ENCODE measurements at regions not wholly inside any gene's neighbourhood (a gene's known extent, or its start where the extent isn't known, plus 50 kb on each side); places are given as distances from the start of the nearest gene placed in this dataset.

DNA sequence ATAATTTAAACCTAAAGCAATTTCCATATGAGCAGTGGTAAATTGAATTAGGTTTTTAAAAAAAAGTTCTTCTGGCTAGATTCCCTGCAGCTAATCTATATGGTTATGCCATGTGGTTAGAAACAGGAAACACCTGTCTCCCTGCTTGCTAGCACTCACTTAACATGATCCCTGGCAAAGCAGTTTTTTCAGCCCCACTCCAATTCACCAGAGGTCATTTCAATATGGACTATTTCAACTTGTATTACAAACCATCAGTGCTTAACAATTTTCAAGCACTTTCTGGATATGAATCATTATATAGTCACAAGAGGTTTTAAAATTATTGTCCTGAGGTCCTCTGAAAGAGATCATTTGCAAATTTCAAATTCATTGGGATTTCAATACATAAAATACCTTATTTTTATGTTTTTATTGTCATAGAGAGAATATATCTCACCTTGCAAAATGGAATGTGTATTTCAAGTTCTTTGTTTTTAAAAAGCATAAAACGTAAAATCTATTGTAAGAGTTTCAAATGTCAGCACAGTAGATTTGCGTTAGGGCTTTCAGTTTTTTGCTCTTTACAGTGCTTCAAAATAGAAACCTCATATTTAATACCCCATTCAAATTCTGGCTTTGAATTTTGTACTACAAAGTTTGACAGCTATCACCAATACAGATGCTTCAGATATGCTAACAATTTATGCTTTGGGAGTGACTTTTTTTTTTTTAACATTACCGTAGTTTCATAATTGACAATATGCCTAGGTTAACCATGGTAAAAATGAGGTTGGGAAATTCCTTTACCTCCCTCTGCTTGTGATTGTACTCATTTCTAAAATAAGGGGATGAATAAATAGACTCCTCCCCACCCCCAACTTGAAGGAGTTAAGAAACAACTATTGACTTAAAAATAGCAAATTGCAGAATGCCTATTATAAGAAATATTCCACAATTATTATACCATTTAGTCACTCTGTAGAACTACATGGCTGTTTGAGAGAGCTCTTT lies 117.5 kb upstream of the HGF start:
- H3K9ac ChIP-seq: no peak overlapping the region
- H3K4me3 ChIP-seq: no peak overlapping the region
- H2AFZ ChIP-seq: no peak overlapping the region
- no peaks in the 10 kb centered on the region for H3K27me3 ChIP-seq (replicated peaks; ENCODE audit: insufficient read depth)
- WGBS, 2 experiments (ENCODE audit: low coverage in 1 of 2, low lambda C conversion rate in 2 of 2, missing lambda C conversion rate in 2 of 2): 66 to 74% methylated on average over 3 of the region's 3 CpGs
- no peaks in the 10 kb centered on the region for H3K9me3 ChIP-seq (ENCODE audit: low read depth)
- no peak for DNase-seq
- H3K9me2 ChIP-seq (ENCODE audit: insufficient read depth): no peaks in the 10 kb centered on the region
- H3K4me1 ChIP-seq (ENCODE audit: insufficient read depth): peaks cover under 1% of the 10 kb centered on the region; the same call in 1 of the 2 replicates
- in situ Hi-C loops (cut with MboI): no loop called here
- H3K4me2 ChIP-seq (ENCODE audit: unreplicated experiment): no peak overlapping the region
- no peak overlapping the region for H3K27ac ChIP-seq
- no peaks in the 10 kb centered on the region for H3F3A ChIP-seq (ENCODE audit: insufficient read depth)
- no peak for TF ChIP-seq EZH2 (IDR thresholded peaks at IDR 0.05; ENCODE audit: insufficient read depth, poor library complexity, severe bottlenecking)
- TF ChIP-seq EZH2phosphoT487 (IDR thresholded peaks at IDR 0.05; ENCODE audit: insufficient read depth, low read depth): no peak
- no peaks in the 10 kb centered on the region for H4K20me1 ChIP-seq (ENCODE audit: insufficient read depth)
- no peaks in the 10 kb centered on the region for H3K79me2 ChIP-seq (ENCODE audit: insufficient read depth)
- no peaks in the 10 kb centered on the region for H3K36me3 ChIP-seq (ENCODE audit: low read depth)

DNA sequence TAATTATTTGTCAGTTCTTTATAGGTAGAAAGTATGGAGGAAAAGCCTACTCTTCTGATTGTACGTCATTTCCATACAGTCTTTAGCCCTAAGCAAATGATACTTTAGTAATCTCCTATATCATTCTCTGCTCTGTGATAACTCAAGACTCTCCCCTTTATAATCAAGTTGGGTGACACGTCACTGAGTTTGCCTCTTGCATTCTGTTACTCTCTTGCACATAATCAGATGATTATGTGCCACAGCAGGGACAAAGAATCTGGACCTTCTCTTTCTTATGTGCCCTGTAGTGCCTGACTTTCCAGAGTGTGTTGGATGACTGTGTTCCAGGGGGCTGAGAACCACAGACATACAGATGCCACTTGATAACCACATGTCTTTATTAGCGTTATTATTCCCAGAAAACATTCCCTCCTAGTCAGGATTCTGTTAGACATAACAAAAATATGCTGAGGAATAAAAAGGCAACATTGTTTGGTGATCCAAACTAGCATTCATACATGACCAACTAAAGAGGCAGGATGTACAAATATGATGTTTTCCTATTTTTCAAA lies 116.4 kb upstream of the HGF start:
- Histone ChIP-seq H3K4me2 (ENCODE audit: unreplicated experiment) (no peak overlapping the region), H4K20me1 (ENCODE audit: insufficient read depth) (no peaks in the 10 kb centered on the region), H3K9me3 (ENCODE audit: low read depth) (no peaks in the 10 kb centered on the region), H3K4me3 (no peak overlapping the region), H3K9ac (no peak overlapping the region), H3K9me2 (ENCODE audit: insufficient read depth) (no peaks in the 10 kb centered on the region), H3K36me3 (ENCODE audit: low read depth) (no peaks in the 10 kb centered on the region), H3K27ac (no peak overlapping the region), H2AFZ (no peak overlapping the region), H3F3A (ENCODE audit: insufficient read depth) (no peaks in the 10 kb centered on the region), H3K4me1 (ENCODE audit: insufficient read depth) (peaks cover 10% of the 10 kb centered on the region; the same call in 1 of the 2 replicates), H3K27me3 (replicated peaks; ENCODE audit: insufficient read depth) (no peaks in the 10 kb centered on the region), H3K79me2 (ENCODE audit: insufficient read depth) (no peaks in the 10 kb centered on the region)
- no peak for TF ChIP-seq EZH2 (IDR thresholded peaks at IDR 0.05; ENCODE audit: insufficient read depth, poor library complexity, severe bottlenecking)
- TF ChIP-seq EZH2phosphoT487 (IDR thresholded peaks at IDR 0.05; ENCODE audit: insufficient read depth, low read depth): no peak
- in situ Hi-C loops (cut with MboI): no loop called here
- whole genome bisulfite sequencing, 2 experiments (ENCODE audit: low coverage in 1 of 2, low lambda C conversion rate in 2 of 2, missing lambda C conversion rate in 2 of 2): 53 to 60% methylated on average over 3 of the region's 3 CpGs
- no peak for DNase-seq

DNA sequence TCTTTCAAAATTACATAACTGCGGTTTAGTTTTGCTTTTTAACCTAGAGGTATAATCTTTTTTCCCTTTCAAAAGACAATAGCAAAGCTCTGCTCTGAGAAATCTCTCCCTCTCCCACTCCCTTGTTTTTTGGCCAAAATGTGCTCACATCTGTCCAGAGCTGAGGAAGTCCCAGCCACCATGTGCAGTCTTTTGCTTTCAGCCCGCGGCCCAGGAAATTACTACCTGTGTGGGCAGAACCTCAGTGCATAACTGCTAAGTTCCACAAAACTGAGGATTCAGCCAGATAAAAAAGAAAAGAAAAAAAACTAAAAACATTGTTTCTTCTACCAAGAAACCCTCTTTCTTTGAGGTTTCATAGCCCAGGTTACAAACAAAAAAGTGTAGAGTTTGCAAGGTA lies 115.0 kb upstream of the HGF start:
- H2AFZ ChIP-seq: no peak overlapping the region
- H3K27ac ChIP-seq: no peak overlapping the region
- WGBS, 2 experiments (ENCODE audit: low coverage in 1 of 2, low lambda C conversion rate in 2 of 2, missing lambda C conversion rate in 2 of 2): 90 to 91% methylated on average over 3 of the region's 3 CpGs
- H3F3A ChIP-seq (ENCODE audit: insufficient read depth): no peaks in the 10 kb centered on the region
- in situ Hi-C loops (cut with MboI): no loop called here
- H3K9me3 ChIP-seq (ENCODE audit: low read depth): no peaks in the 10 kb centered on the region
- no peaks in the 10 kb centered on the region for H4K20me1 ChIP-seq (ENCODE audit: insufficient read depth)
- H3K9ac ChIP-seq: no peak overlapping the region
- no peaks in the 10 kb centered on the region for H3K79me2 ChIP-seq (ENCODE audit: insufficient read depth)
- no peak overlapping the region for H3K4me3 ChIP-seq
- no peak overlapping the region for H3K4me2 ChIP-seq (ENCODE audit: unreplicated experiment)
- DNase-seq: no peak
- no peaks in the 10 kb centered on the region for H3K36me3 ChIP-seq (ENCODE audit: low read depth)
- H3K27me3 ChIP-seq (replicated peaks; ENCODE audit: insufficient read depth): no peaks in the 10 kb centered on the region
- TF ChIP-seq EZH2phosphoT487 (IDR thresholded peaks at IDR 0.05; ENCODE audit: insufficient read depth, low read depth): no peak
- no peak for TF ChIP-seq EZH2 (IDR thresholded peaks at IDR 0.05; ENCODE audit: insufficient read depth, poor library complexity, severe bottlenecking)
- no peaks in the 10 kb centered on the region for H3K9me2 ChIP-seq (ENCODE audit: insufficient read depth)
- H3K4me1 ChIP-seq (ENCODE audit: insufficient read depth): peaks cover 10% of the 10 kb centered on the region; the same call in 1 of the 2 replicates

DNA sequence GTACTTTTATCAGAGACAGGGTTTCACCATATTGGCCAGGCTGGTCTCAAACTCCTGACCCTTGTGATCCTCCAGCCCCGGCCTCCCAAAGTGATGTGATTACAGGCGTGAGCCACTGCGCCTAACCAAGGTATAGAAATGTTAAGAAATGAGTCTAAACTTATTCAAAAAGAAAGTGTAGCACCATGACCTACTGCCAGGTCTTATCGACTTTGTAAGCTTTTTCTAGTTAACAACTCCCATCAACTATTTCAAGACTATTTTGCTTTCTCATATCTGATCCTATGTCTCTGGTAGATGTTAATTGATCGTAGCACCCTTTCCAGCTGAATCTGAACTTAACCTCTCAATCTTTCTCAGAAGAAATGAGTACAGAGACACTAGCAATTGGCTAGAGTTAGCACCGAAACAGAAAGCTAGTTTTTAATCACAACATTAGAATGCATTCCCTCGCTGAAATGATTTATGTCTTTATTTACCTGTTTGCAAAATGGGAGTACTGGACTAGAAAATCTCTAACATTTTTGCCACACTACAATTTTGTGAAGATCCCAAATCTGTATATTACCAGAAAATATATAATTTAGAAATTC lies 114.0 kb upstream of the HGF start:
- Histone ChIP-seq H2AFZ (no peak overlapping the region), H3K79me2 (ENCODE audit: insufficient read depth) (no peaks in the 10 kb centered on the region), H3K9me3 (ENCODE audit: low read depth) (no peaks in the 10 kb centered on the region), H3K27me3 (replicated peaks; ENCODE audit: insufficient read depth) (no peaks in the 10 kb centered on the region), H4K20me1 (ENCODE audit: insufficient read depth) (no peaks in the 10 kb centered on the region), H3K36me3 (ENCODE audit: low read depth) (no peaks in the 10 kb centered on the region), H3F3A (ENCODE audit: insufficient read depth) (no peaks in the 10 kb centered on the region), H3K4me1 (ENCODE audit: insufficient read depth) (peaks cover 10% of the 10 kb centered on the region; the same call in 1 of the 2 replicates), H3K27ac (no peak overlapping the region), H3K4me3 (no peak overlapping the region), H3K4me2 (ENCODE audit: unreplicated experiment) (no peak overlapping the region), H3K9ac (no peak overlapping the region), H3K9me2 (ENCODE audit: insufficient read depth) (no peaks in the 10 kb centered on the region)
- 86 to 88% methylated on average over 7 of the region's 7 CpGs for WGBS, 2 experiments (ENCODE audit: low coverage in 1 of 2, low lambda C conversion rate in 2 of 2, missing lambda C conversion rate in 2 of 2)
- no peak for DNase-seq
- in situ Hi-C loops (cut with MboI): no loop called here
- no peak for TF ChIP-seq EZH2 (IDR thresholded peaks at IDR 0.05; ENCODE audit: insufficient read depth, poor library complexity, severe bottlenecking)
- no peak for TF ChIP-seq EZH2phosphoT487 (IDR thresholded peaks at IDR 0.05; ENCODE audit: insufficient read depth, low read depth)
